ENCODE measurements at regions not wholly inside any gene's neighbourhood (a gene's known extent, or its start where the extent isn't known, plus 50 kb on each side); places are given as distances from the start of the nearest gene placed in this dataset.

DNA sequence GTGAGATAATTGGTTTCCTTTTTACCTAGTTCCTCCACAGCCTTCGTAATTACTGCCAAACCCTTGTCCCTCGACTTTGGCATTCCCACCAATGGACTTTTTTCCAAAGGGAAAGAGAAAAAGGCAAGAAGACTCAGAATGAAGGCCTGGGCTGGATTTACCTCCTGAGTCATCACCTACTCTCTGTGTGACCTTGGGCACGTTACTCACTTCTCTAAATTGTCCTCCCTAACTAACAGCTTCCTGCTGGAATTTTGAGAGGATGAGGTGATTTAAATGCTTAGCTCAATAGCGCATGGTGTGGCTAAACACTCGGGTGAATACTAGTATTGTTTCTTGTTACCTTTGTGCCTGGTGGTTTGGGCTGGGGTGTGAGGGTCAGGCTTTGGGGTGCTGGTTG is 146.6 kb downstream of the DHX35 start:
- no peak for DNase-seq

DNA sequence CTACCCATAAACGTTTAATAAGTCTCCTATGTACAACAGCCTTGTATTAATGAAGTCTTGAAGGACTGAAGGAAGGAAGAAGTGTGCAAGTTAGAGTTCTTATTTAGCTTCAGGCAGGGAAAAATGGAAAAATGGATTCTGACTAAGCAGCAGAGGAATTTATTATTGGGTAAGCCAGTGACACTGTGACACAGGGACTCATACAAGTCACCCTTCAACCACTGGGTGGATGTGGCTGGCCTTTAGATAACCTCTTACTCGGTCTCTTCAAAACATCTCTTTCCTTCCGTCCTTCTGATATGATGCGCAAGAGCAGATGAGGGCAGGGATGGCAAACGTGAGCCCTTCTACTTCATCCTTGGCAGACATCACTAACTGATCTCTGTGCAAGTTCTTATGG is 145.6 kb downstream of the DHX35 start:
- no peak for DNase-seq

DNA sequence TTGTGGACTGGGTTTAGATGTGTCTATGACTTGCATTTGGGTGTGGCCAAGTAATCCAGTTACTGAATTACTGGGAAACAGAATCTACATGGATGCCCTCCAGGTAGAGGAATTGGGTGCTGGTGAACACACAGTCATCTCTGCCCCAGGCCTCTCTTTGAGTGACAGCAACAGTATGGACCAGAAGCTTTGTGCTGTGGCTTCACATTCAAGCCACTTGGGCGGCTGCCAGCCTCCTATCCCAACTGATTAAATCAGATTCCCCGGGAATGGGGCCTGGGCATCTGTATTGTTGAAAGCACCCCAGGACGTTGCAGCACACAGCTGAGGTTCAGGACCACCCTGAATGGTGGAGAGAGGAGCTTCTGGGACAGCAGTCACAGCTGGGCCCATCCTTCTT is 144.6 kb downstream of the DHX35 start:
- DNase-seq = no peak

DNA sequence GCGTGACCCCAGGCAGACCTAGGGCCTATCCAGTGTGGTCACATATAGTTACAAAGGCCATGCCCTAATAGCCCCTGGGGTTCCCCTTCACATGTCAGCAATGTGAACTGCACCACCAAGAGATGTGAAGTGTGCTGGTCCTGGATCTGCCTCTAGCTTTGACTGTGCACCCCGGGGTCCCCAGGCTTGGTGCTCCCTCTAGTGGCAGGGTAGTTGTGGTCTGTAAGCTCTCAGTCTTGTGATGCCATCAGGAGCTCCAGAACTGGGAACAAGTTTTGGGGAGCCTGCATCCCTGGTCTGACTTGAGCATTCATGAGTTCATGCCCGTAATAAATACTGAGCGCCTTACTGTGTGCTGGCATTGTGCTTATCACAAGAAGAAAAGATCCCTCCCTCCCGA is 143.4 kb downstream of the DHX35 start:
- DNase-seq = no peak

DNA sequence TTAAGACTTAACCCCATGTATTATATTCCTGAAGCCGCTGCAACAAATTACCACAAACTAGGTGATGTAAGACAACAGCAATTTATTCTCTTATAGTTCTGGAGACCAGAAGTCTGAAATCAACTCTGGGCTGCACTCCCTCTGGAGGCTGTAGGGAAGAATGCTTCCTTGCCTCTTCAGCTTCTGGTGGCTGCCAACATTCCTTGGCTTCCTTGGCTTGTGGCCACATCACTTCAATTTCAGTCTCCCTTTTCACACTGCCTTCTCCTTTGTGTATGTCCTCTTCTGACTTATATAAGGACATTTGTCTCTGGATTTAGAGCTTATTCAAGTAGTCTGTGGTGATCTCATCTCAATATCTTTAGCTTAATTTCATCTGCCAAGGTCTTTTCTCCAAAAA is 141.6 kb downstream of the DHX35 start:
- DNase-seq = no peak

DNA sequence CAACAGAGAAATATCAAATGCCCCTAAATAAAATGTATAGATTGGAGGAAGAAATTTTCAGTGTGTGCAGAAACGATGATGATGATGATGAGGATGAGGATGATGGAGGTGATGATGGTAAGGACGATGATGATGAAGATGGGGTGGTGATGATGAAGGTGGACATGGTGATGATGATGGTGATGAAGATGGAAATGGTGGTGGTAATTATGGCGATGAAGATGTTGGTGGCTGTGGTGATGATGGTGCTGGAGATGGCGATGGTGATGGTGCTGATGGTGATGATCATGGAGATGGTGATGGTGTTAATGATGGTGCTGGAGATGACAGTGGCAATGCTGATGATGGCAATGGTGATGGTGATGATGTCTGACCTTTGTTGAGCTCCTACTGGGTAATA is 141.2 kb downstream of the DHX35 start:
- DNase-seq = no peak

DNA sequence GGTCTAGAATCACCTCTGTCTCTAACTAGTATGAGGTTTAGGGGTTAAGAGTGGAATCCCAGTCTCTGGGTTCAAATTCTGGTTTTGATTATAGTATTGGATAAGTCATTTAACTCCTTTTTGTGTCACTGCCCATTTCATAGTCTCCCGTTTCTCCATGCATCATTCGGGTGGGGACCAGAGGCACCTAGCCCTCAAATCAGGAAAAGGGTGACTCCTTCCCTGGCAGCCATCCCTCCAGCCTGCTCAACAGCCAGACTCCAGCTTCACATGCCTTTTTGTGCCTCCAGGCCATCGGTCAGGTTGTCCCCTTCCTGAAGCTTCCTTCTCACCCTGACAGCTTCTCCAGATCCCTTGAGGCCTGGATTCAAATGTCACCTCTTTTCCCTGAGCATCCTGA is 139.8 kb downstream of the DHX35 start:
- DNase-seq = no peak

DNA sequence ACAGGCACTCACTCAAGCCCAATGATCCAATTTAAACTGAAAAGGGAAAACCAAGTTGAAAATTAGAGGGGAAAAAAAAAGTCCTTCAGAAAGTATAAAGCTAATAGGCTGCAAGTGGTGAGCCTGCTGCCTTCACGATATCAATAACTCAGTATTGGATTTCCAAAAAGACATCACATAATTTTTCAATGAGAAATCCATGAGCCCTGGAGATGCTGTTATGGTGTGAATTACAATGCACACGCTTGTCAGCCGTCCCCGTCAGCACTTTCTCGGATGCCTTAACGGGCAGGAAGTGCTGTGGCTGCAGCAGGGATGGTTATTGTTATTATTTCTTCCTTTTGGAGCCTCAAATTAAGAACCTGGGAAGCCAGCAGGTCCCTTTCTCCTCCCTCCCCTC is 138.5 kb downstream of the DHX35 start:
- no peak for DNase-seq

DNA sequence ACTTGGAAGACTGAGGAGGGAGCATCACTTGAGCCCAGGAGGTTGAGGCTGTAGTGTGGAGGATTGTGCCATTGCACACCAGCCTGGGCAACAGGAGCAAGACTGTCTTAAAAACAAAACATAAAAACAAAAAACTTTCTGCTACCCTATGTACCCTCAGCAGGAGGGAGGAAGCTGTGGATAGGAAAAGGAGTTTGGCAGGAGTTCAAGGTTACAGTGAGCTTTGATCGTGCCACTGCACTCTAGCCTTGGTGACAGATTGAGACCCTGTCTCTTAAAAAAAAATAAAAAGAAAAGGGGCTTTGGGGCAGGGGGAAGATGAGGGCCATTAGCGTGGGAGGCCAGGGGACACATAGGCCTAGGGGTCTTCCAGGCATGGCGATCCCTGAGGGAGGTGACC is 135.7 kb downstream of the DHX35 start:
- no peak for DNase-seq

DNA sequence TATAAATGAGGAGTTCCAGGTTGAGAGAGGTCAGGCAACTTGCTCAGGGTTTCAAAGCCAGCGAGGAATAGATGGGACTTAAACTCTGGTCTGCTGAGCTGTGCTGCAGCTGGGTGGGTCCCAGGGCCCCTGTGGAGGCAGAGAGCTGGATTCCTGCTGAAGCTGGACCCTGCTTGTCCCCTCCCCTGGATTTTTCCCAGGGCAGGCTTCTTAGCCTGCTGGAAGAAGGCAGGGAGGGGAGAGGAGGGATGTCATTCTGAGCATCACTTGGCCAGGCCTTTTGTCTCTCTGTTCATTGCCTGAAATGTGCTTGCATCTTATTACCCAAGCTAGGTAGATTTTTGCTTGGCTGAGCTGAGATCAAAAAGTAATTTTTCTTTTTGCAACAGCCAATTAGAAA is 133.7 kb downstream of the DHX35 start:
- DNase-seq = no peak

DNA sequence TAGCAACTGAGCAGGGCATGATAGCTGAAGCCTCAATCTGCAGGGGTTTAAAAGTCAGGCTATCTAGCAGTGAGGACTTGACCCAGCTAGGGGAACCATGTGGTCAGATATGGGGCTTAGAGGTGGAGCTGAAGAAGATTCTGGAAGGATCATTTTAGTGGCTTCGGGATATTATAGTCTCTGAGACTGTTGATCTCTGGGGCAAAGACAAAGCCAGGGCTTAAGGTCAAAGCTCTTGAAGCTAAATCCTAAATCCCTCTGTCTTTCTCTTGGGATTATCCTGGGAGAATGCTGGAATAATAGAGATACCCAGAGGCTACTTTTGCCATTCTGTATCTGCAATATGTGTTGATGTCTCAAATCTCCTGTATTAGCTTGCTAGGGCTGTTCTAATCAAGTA is 132.2 kb downstream of the DHX35 start:
- DNase-seq = no peak

DNA sequence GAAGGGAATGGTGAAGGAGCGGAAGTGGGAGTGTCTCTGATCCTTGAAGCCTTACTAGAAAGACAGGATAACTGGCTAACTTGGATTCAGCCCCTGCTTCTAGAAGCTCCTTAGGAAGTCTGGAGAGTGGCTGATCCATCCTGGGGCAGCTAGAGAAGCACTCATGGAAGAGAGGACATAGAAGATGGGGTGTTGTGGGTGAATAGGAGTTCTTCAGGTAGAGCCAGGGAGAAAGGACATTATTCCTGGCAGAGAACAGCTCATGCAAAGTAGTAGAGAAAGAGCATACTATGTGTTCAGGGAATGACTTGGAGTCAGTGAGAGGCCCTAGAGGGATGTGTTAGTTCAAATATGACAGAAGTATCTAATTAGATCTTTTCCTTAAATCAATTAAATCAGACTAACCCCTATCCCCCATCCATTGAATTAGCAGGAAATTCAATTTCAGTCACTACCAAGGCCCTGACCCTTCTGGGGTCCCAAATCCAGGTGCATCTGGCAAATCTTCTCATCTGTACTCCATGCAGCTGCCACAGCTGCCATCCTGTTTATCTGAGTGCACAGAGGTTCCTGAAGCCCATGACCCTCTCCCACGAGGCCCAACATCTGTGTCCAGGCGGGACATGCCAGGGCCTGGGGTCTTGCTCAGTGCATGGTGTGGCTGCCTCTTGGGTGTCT is 130.7 kb downstream of the DHX35 start:
- no peak for DNase-seq

DNA sequence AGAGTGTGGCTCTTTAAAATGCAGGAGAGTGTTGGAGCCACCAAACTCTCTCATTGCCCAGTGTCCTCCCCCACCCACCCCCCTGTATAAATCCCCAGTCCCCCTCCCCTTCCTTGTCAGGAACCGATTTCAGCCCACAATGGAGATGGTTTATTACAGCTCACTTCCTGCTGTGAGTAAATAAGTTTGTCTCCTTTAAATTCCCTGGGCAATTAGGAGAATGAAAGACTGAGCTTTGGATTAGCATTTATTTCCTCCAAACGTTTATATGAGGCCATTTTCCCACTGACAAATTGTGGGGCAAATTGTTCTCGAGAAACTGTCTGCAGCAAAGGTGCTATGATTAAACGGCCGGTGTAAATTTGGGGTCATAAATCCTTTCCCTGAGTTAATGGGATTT is 128.8 kb downstream of the DHX35 start:
- DNase-seq = no peak

DNA sequence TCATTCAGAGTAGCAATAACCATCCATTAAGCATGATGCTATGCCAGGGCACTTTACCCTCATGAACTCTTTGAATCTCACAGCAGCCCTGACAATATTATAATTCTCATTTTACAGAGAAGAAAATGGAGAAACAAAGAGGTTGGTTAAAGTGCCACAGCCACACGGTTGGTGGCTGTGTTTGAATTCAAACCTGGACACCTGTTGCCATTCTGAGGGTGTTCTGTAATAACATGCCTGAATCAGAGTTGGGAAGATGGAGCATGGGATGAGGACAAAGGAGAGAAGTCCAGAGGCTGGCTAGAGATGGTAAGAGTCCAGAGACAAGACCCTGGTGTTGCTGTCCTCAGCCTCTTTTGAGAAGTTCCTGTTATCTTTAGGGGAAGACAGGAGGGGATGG is 127.7 kb downstream of the DHX35 start:
- DNase-seq = no peak
